ENCODE measurements at regions not wholly inside any gene's neighbourhood (a gene's known extent, or its start where the extent isn't known, plus 50 kb on each side); places are given as distances from the start of the nearest gene placed in this dataset.

GRCh38 chr22:48396091-48396784 lies 1431.4 kb downstream of the BRD1 start (continued):
- TF ChIP-seq, protein P1, sequence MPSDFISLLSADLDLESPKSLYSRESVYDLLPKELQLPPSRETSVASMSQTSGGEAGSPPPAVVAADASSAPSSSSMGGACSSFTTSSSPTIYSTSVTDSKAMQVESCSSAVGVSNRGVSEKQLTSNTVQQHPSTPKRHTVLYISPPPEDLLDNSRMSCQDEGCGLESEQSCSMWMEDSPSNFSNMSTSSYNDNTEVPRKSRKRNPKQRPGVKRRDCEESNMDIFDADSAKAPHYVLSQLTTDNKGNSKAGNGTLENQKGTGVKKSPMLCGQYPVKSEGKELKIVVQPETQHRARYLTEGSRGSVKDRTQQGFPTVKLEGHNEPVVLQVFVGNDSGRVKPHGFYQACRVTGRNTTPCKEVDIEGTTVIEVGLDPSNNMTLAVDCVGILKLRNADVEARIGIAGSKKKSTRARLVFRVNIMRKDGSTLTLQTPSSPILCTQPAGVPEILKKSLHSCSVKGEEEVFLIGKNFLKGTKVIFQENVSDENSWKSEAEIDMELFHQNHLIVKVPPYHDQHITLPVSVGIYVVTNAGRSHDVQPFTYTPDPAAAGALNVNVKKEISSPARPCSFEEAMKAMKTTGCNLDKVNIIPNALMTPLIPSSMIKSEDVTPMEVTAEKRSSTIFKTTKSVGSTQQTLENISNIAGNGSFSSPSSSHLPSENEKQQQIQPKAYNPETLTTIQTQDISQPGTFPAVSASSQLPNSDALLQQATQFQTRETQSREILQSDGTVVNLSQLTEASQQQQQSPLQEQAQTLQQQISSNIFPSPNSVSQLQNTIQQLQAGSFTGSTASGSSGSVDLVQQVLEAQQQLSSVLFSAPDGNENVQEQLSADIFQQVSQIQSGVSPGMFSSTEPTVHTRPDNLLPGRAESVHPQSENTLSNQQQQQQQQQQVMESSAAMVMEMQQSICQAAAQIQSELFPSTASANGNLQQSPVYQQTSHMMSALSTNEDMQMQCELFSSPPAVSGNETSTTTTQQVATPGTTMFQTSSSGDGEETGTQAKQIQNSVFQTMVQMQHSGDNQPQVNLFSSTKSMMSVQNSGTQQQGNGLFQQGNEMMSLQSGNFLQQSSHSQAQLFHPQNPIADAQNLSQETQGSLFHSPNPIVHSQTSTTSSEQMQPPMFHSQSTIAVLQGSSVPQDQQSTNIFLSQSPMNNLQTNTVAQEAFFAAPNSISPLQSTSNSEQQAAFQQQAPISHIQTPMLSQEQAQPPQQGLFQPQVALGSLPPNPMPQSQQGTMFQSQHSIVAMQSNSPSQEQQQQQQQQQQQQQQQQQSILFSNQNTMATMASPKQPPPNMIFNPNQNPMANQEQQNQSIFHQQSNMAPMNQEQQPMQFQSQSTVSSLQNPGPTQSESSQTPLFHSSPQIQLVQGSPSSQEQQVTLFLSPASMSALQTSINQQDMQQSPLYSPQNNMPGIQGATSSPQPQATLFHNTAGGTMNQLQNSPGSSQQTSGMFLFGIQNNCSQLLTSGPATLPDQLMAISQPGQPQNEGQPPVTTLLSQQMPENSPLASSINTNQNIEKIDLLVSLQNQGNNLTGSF (CRISPR knock-in tag; IDR thresholded peaks at IDR 0.05) = no peak

GRCh38 chr22:48395201-48395600 lies 1432.5 kb downstream of the BRD1 start:
- Histone ChIP-seq H4K20me1 (ENCODE audit: insufficient read depth, low read length) (no peaks in the 10 kb centered on the region), H3K4me2 (ENCODE audit: low read depth, low read length) (no peak overlapping the region), H3K79me2 (ENCODE audit: insufficient read depth, low read length) (no peaks in the 10 kb centered on the region), H3K9ac (ENCODE audit: insufficient read depth, low read depth, low read length) (no peak overlapping the region), H3K27ac (ENCODE audit: extremely low read length, insufficient read depth, low read length) (no peak overlapping the region), H3K4me3 (replicated peaks in 1 of 3; ENCODE audit: insufficient read depth in 1 of 3, low read depth in 2 of 3, low read length in 3 of 3) (no peak overlapping the region), H3K36me3 (replicated peaks in 1 of 2; ENCODE audit: control insufficient read depth in 1 of 2, insufficient read depth in 2 of 2, low read length in 2 of 2) (no peaks in the 10 kb centered on the region), H3K9me3 (ENCODE audit: low read length) (no peaks in the 10 kb centered on the region), H3K27me3 (ENCODE audit: control insufficient read depth in 1 of 2, insufficient read depth in 2 of 2, low read length in 2 of 2) (peaks cover 0 to 22% of the 10 kb centered on the region in 2 experiments; a peak in 1 of 5 replicates), H2AFZ (ENCODE audit: low read length) (no peak overlapping the region), H3K4me1 (ENCODE audit: insufficient read depth, low read length) (peaks cover 14% of the 10 kb centered on the region)
- ChIA-PET POLR2A (no interaction called here), CTCF (ENCODE audit: low intra/inter-chr PET ratio, low total read pairs) (no interaction called here)
- intact Hi-C loops (cut with micrococcal nuclease; ENCODE audit: unreplicated experiment) = no loop called here
- no TSS peak for BruUV-seq (replicated peaks)
- DNase-seq (ENCODE audit: low spot score) (no peak), ATAC-seq (no peak), FAIRE-seq (no peak)
- WGBS (ENCODE audit: low lambda C conversion rate) = 37% methylated on average over 3 of the region's 13 CpGs
- in situ Hi-C loops (cut with HindIII; ENCODE audit: extremely low pct_ligation_motif_present, low pct_unique_long_range_greater_than_20kb) = no loop called here
- no peak for TF ChIP-seq NFE2L1 (CRISPR knock-in tag; IDR thresholded peaks at IDR 0.05; ENCODE audit: borderline replicate concordance)
- TF ChIP-seq NBN (conservative IDR thresholded peaks at IDR 0.05) = no peak
- TF ChIP-seq, protein P2, sequence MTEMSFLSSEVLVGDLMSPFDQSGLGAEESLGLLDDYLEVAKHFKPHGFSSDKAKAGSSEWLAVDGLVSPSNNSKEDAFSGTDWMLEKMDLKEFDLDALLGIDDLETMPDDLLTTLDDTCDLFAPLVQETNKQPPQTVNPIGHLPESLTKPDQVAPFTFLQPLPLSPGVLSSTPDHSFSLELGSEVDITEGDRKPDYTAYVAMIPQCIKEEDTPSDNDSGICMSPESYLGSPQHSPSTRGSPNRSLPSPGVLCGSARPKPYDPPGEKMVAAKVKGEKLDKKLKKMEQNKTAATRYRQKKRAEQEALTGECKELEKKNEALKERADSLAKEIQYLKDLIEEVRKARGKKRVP (CRISPR knock-in tag; IDR thresholded peaks at IDR 0.05) = no peak
- TF ChIP-seq ASH2L (IDR thresholded peaks at IDR 0.05; ENCODE audit: insufficient read length, low read depth, low read length) = no peak
- no peak for TF ChIP-seq ZNF33A (CRISPR knock-in tag; IDR thresholded peaks at IDR 0.05; ENCODE audit: borderline replicate concordance)
- TF ChIP-seq, protein P3, sequence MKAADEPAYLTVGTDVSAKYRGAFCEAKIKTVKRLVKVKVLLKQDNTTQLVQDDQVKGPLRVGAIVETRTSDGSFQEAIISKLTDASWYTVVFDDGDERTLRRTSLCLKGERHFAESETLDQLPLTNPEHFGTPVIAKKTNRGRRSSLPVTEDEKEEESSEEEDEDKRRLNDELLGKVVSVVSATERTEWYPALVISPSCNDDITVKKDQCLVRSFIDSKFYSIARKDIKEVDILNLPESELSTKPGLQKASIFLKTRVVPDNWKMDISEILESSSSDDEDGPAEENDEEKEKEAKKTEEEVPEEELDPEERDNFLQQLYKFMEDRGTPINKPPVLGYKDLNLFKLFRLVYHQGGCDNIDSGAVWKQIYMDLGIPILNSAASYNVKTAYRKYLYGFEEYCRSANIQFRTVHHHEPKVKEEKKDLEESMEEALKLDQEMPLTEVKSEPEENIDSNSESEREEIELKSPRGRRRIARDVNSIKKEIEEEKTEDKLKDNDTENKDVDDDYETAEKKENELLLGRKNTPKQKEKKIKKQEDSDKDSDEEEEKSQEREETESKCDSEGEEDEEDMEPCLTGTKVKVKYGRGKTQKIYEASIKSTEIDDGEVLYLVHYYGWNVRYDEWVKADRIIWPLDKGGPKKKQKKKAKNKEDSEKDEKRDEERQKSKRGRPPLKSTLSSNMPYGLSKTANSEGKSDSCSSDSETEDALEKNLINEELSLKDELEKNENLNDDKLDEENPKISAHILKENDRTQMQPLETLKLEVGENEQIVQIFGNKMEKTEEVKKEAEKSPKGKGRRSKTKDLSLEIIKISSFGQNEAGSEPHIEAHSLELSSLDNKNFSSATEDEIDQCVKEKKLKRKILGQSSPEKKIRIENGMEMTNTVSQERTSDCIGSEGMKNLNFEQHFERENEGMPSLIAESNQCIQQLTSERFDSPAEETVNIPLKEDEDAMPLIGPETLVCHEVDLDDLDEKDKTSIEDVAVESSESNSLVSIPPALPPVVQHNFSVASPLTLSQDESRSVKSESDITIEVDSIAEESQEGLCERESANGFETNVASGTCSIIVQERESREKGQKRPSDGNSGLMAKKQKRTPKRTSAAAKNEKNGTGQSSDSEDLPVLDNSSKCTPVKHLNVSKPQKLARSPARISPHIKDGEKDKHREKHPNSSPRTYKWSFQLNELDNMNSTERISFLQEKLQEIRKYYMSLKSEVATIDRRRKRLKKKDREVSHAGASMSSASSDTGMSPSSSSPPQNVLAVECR (CRISPR knock-in tag; IDR thresholded peaks at IDR 0.05; ENCODE audit: borderline replicate concordance) = no peak

All from HepG2 (cell line).